GM10248 (cell line): ENCODE measurements at regions not wholly inside any gene's neighbourhood (a gene's known extent, or its start where the extent isn't known, plus 50 kb on each side); places are given as distances from the start of the nearest gene placed in this dataset.
"Not testable (repeated sequence)": the region's sequence is repeated elsewhere in the genome, so short reads cannot be mapped to it uniquely, and the experiment has no call there.

Experiments
- CTCF ChIA-PET: fragments of 300-600 bp; sonication (Branson Sonifier 250); formaldehyde crosslinking; extraction: SDS; loops from one replicate; lab custom pipeline; 2021; ENCODE audit warnings: antibody characterized with exemption; lab: Yijun Ruan, JAX
- POLR2A ChIA-PET: fragments of 350-650 bp; sonication (Branson Sonifier 250); formaldehyde crosslinking; extraction: SDS; loops from one replicate; lab custom pipeline; 2020; ENCODE audit warnings: antibody characterized with exemption; lab: Yijun Ruan, JAX
- DNase-seq: peaks from one replicate; pipeline ENCODE4 v3.0.0; 2012; ENCODE audit errors: extremely low spot score
- TF ChIP-seq, protein P1 (sequence below): IDR thresholded peaks from 2 replicates; pipeline ENCODE4 v1.5.1; 2012; ENCODE audit warnings: mild to moderate bottlenecking, low read depth; ENCODE audit errors: extremely low read depth, missing control alignments, control extremely low read depth

DNA sequence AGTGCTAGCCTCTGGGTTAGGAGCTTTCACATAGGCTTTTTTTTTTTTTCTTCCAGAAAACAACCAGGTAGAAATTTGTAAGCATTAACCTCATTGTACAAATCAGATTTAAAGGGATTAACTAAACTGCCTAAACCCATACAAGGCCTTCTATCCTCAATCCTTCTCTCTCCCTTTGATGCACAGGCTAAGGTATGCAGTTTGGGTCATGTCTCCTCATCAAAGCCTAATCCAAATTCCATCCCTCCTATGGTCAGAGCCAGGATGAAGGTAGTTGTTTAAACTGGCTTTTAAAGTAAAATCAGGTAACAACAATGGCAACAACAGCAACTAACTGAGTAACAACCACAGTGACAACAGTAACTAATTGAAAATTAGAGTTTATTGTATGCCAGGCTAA lies 115.6 kb upstream of the SOX2 start:
- POLR2A ChIA-PET = no interaction called here
- TF ChIP-seq, protein P1, sequence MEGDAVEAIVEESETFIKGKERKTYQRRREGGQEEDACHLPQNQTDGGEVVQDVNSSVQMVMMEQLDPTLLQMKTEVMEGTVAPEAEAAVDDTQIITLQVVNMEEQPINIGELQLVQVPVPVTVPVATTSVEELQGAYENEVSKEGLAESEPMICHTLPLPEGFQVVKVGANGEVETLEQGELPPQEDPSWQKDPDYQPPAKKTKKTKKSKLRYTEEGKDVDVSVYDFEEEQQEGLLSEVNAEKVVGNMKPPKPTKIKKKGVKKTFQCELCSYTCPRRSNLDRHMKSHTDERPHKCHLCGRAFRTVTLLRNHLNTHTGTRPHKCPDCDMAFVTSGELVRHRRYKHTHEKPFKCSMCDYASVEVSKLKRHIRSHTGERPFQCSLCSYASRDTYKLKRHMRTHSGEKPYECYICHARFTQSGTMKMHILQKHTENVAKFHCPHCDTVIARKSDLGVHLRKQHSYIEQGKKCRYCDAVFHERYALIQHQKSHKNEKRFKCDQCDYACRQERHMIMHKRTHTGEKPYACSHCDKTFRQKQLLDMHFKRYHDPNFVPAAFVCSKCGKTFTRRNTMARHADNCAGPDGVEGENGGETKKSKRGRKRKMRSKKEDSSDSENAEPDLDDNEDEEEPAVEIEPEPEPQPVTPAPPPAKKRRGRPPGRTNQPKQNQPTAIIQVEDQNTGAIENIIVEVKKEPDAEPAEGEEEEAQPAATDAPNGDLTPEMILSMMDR = no peak
- CTCF ChIA-PET = interaction anchor here (2.5 kb wide), 1 partner anchor 19 kb away, joined by 5 read pairs; no protein-coding TSS in a partner anchor
- no peak for DNase-seq

DNA sequence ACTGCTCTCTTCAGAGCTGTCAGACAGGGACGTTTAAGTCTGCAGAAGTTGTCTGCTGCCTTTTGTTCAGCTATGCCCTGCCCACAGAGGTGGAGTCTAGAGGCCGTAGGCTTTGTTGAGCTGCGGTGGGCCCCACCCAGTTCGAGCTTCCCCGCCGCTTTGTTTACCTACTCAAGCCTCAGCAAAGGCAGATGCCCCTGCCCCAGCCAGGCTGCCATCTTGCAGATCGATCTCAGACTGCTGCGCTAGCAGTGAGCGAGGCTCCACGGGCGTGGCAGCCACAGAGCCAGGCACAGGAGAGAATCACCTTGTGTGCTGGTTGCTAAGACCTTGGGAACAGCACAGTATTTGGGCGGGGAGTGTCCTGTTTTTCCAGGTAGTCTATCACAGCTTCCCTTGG lies 120.8 kb upstream of the SOX2 start:
- CTCF ChIA-PET, DNase-seq, POLR2A ChIA-PET: not testable (repeated sequence)

DNA sequence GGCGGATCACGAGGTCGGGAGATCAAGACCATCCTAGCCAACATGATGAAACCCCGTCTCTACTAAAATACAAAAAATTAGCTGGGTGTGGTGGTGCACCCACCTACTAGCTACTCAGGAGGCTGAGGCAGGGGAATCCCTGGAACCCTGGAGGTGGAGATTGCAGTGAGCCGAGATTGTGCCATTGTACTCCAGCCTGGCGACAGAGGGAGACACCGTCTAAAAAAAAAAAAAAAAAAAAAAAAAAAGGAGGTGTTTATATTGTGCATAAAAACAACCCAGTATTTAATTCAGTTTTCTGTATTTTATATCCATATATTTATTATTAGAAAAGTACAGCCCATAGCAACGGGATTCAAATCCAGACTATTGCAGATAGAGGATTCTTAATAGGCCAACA lies 129.1 kb upstream of the SOX2 start:
- TF ChIP-seq, protein P1 = no peak
- DNase-seq = no peak
- ChIA-PET CTCF (interaction anchor here (1.3 kb wide), 1 partner anchor 68 kb away, joined by 3 read pairs; no protein-coding TSS in a partner anchor), POLR2A (no interaction called here)

DNA sequence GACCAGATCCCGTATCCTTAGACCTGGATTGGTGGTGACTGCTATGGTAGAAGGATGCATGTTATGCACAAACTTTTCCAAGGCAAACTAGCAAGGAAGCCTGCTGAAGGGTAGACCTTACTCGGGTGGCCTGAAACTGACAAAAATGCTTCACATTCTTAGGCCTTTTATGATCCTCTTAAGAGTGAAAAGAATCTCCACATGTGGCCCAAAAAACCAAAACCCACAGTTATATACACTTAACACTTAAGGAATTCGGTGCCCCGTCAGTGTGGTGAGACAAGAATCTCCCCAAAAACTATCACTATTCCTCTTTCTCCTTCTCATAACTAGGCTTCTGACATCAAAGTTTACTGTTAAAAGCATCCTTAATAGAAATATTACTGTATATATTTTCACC lies 130.1 kb upstream of the SOX2 start:
- DNase-seq = no peak
- ChIA-PET POLR2A (no interaction called here), CTCF (no interaction called here)
- TF ChIP-seq, protein P1 = no peak

DNA sequence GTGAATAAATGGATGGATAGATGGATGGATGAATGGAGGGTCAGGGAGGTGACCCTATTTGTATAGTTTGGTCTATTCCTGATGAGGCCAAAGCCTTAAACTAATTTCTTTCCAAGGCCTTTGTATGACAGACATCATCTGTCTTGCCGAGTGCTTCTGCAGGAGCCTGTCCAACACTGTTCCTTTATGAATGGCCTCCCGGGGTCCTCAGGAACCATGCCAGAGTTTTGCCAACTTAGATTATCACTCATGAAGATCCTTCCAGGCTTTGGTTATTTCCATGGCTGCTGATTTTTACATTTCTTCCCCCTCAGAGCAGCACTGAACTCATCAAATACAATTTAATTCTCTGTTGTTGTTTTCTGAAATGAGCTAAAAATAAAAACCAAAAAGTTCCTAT lies 133.0 kb upstream of the SOX2 start:
- CTCF ChIA-PET = no interaction called here
- DNase-seq = no peak
- TF ChIP-seq, protein P1 = no peak
- POLR2A ChIA-PET = no interaction called here

DNA sequence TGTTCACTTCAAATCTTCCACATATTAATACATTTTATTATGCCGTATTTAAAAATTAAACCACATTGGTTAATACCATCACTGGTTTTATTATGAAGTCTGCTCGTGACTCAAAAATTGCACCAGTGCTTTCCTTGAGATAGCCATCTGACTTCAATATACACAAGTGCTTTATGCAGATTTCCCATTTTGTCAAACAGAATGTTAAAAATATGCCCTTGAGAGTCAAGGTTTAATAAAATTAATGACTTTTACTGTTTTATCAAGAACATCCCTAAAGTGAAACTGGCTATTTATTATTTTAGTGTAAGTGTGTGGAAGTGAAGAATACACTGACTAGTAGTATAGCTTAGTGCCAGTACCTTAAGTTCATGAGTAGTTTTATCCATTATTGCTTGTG lies 139.3 kb upstream of the SOX2 start:
- ChIA-PET POLR2A (interaction anchor here (0.7 kb wide), 1 partner anchor 34 kb away, joined by 3 read pairs; no protein-coding TSS in a partner anchor), CTCF (no interaction called here)
- DNase-seq = no peak
- TF ChIP-seq, protein P1 = no peak

DNA sequence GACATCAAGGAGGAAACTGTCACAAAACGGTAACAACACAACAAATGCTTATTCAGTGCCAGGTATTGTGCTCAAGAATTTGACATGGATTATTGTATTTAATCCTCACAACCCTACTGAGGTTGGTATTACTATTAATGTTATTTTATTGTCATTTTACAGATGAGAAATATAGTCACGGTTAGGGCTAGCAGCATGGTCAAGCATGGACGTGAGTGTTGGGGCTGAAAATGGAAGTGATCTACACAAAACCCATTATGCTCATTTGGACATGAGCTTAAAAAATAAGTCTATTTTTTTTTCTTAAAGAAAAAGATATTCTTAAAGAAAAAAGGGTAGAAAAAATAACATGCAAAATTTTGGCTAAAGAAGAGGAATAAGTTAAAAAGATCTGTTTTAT lies 141.3 kb upstream of the SOX2 start:
- no peak for DNase-seq
- POLR2A ChIA-PET = no interaction called here
- CTCF ChIA-PET = interaction anchor here (0.6 kb wide), 1 partner anchor 15 kb away, joined by 3 read pairs; no protein-coding TSS in a partner anchor
- TF ChIP-seq, protein P1 = no peak
